ENCODE measurements at regions not wholly inside any gene's neighbourhood (a gene's known extent, or its start where the extent isn't known, plus 50 kb on each side); places are given as distances from the start of the nearest gene placed in this dataset.

DNA sequence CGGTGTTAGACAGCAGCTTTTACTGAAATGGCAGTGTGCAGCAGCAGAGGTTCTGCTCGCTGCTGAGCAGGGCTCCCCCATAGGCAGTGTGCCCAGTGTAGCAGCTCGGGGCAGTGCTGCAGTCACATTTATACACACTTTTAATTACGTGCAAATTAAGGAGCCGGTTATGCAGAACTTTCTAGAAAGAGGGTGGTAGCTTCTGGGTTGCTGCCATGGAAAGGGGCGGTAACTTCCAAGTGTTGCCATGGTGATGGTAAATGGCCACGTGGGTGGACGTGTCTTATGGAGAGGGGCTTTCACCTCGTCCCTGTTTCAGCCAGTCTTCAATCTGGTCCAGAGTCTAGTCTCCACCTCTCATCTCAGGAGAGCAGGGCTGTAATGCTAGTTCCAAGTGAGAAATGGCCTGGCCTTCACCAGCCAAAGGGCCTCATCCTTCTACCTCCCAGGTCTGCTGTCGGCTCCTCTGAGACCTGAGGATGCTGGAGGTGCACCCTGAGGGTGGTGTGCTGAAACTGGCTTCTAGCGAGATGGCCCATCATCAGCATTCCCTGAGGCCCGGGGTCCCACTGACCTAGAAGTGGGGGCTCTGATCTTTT lies 180.5 kb upstream of the PMEPA1 start:
- CTCF ChIA-PET: no interaction called here

More for the DNA sequence above, 180.5 kb upstream of the PMEPA1 start:
- no peak for DNase-seq (ENCODE audit: low read depth, low spot score)
- BruUV-seq (replicated peaks): no TSS peak
- in situ Hi-C loops (cut with MboI): no loop called here
- FAIRE-seq: no peak
- SMC1A ChIA-PET (ENCODE audit: uncharacterized antibody, unreplicated experiment): no interaction called here
- 27% methylated on average over 12 of the region's 12 CpGs for WGBS (ENCODE audit: insufficient coverage, insufficient replicate concordance, low lambda C conversion rate, missing lambda C conversion rate)
- Histone ChIP-seq H3K36me3 (ENCODE audit: control insufficient read depth in 2 of 2, insufficient read depth in 2 of 2, low read length in 1 of 2) (no peaks in the 10 kb centered on the region), H4K20me1 (ENCODE audit: control insufficient read depth, insufficient read depth) (no peaks in the 10 kb centered on the region), H3K9ac (ENCODE audit: control insufficient read depth, insufficient read depth, low read length) (no peak overlapping the region), H3K27ac (ENCODE audit: control insufficient read depth, insufficient read depth) (no peak overlapping the region), H3K79me2 (ENCODE audit: control insufficient read depth, insufficient read depth, low read length) (no peaks in the 10 kb centered on the region), H3K4me3 (no peak overlapping the region), H2AFZ (ENCODE audit: control insufficient read depth, low read depth, low read length) (no peak overlapping the region), H3K9me3 (replicated peaks; ENCODE audit: control insufficient read depth, insufficient read depth, low read length) (no peaks in the 10 kb centered on the region), H3K4me2 (ENCODE audit: control insufficient read depth, insufficient read depth) (no peak overlapping the region), H3K27me3 (replicated peaks in 1 of 2; ENCODE audit: control insufficient read depth in 2 of 2, insufficient read depth in 2 of 2, low read length in 1 of 2) (peaks cover 0 to 4% of the 10 kb centered on the region in 2 experiments; a peak in 3 of 4 replicates), H3K4me1 (ENCODE audit: control insufficient read depth, insufficient read depth, low read length) (no peaks in the 10 kb centered on the region)
- POLR2A ChIA-PET: no interaction called here
- intact Hi-C loops (cut with micrococcal nuclease; ENCODE audit: unreplicated experiment): no loop called here
- TF ChIP-seq NBN (IDR thresholded peaks at IDR 0.05) (no peak), HDAC2 (IDR thresholded peaks at IDR 0.05) (no peak), TBL1XR1 (IDR thresholded peaks at IDR 0.05; ENCODE audit: low read depth, low read length) (no peak), WRNIP1 (IDR thresholded peaks at IDR 0.05; ENCODE audit: borderline replicate concordance, low read depth, low read length) (no peak), SP1 (IDR thresholded peaks at IDR 0.05; ENCODE audit: low read depth, low read length) (no peak), EGR1 (IDR thresholded peaks at IDR 0.05; ENCODE audit: borderline replicate concordance in 1 of 2, low read depth in 2 of 2, low read length in 2 of 2) (no peak), MYC (IDR thresholded peaks at IDR 0.05; ENCODE audit: insufficient read depth, insufficient read length, insufficient replicate concordance, low read length, severe bottlenecking) (no peak), RFX5 (IDR thresholded peaks at IDR 0.05; ENCODE audit: low read depth, low read length) (no peak), NR2F1 (conservative IDR thresholded peaks at IDR 0.05) (no peak), MEF2B (IDR thresholded peaks at IDR 0.05; ENCODE audit: partially characterized antibody, poor library complexity, severe bottlenecking) (no peak), ESRRA (IDR thresholded peaks at IDR 0.05; ENCODE audit: low read length) (no peak)
- TF ChIP-seq, protein P1, sequence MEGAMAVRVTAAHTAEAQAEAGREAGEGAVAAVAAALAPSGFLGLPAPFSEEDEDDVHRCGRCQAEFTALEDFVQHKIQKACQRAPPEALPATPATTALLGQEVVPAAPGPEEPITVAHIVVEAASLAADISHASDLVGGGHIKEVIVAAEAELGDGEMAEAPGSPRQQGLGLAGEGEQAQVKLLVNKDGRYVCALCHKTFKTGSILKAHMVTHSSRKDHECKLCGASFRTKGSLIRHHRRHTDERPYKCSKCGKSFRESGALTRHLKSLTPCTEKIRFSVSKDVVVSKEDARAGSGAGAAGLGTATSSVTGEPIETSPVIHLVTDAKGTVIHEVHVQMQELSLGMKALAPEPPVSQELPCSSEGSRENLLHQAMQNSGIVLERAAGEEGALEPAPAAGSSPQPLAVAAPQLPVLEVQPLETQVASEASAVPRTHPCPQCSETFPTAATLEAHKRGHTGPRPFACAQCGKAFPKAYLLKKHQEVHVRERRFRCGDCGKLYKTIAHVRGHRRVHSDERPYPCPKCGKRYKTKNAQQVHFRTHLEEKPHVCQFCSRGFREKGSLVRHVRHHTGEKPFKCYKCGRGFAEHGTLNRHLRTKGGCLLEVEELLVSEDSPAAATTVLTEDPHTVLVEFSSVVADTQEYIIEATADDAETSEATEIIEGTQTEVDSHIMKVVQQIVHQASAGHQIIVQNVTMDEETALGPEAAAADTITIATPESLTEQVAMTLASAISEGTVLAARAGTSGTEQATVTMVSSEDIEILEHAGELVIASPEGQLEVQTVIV (IDR thresholded peaks at IDR 0.05; ENCODE audit: borderline replicate concordance, partially characterized antibody): no peak
- no peak for ATAC-seq
- RAD21 ChIA-PET (ENCODE audit: unreplicated experiment): no interaction called here

Data from GM12878 (cell line).